ENCODE measurements at regions not wholly inside any gene's neighbourhood (a gene's known extent, or its start where the extent isn't known, plus 50 kb on each side); places are given as distances from the start of the nearest gene placed in this dataset.

- Histone ChIP-seq H3K27me3 (ENCODE audit: control insufficient read depth, insufficient read depth, low read length) (no peaks in the 10 kb centered on the region), H3K27ac (ENCODE audit: low read depth, low read length) (no peak overlapping the region), H3K36me3 (ENCODE audit: control insufficient read depth, insufficient read depth, low read length) (no peaks in the 10 kb centered on the region), H3K9me3 (ENCODE audit: control insufficient read depth, insufficient read depth, low read depth, low read length) (peaks cover 7% of the 10 kb centered on the region), H3K4me3 (ENCODE audit: low read depth, low read length) (no peak overlapping the region), H3K4me1 (ENCODE audit: control insufficient read depth, insufficient read depth, low read length) (peaks cover 5% of the 10 kb centered on the region; the same call in 1 of the 2 replicates), H3K9ac (ENCODE audit: low read length) (no peak overlapping the region)
Observed at GRCh38 chr3:106725566-106725965, 651.7 kb upstream of the CCDC54 start.

- Histone ChIP-seq H3K4me3 (ENCODE audit: low read depth, low read length) (no peak overlapping the region), H3K9me3 (ENCODE audit: control insufficient read depth, insufficient read depth, low read depth, low read length) (no peaks in the 10 kb centered on the region), H3K27ac (ENCODE audit: low read depth, low read length) (no peak overlapping the region), H3K4me1 (ENCODE audit: control insufficient read depth, insufficient read depth, low read length) (peaks cover 5% of the 10 kb centered on the region; the same call in 1 of the 2 replicates), H3K36me3 (ENCODE audit: control insufficient read depth, insufficient read depth, low read length) (no peaks in the 10 kb centered on the region), H3K27me3 (ENCODE audit: control insufficient read depth, insufficient read depth, low read length) (no peaks in the 10 kb centered on the region), H3K9ac (ENCODE audit: low read length) (no peak overlapping the region)
Observed at GRCh38 chr3:106728315-106729098, 648.7 kb upstream of the CCDC54 start.

- no peak overlapping the region for H3K27ac ChIP-seq (ENCODE audit: low read depth, low read length)
- no peaks in the 10 kb centered on the region for H3K27me3 ChIP-seq (ENCODE audit: control insufficient read depth, insufficient read depth, low read length)
- H3K4me1 ChIP-seq (ENCODE audit: control insufficient read depth, insufficient read depth, low read length), result peaks cover 5% of the 10 kb centered on the region; the same call in 1 of the 2 replicates
Observed at GRCh38 chr3:106729481-106729880, 647.8 kb upstream of the CCDC54 start.

GRCh38 chr3:106731230-106731629 is 646.0 kb upstream of the CCDC54 start:
- Histone ChIP-seq H3K36me3 (ENCODE audit: control insufficient read depth, insufficient read depth, low read length) (no peaks in the 10 kb centered on the region), H3K4me3 (ENCODE audit: low read depth, low read length) (no peak overlapping the region), H3K4me1 (ENCODE audit: control insufficient read depth, insufficient read depth, low read length) (peaks cover 5% of the 10 kb centered on the region; the same call in 1 of the 2 replicates), H3K27me3 (ENCODE audit: control insufficient read depth, insufficient read depth, low read length) (no peaks in the 10 kb centered on the region), H3K9me3 (ENCODE audit: control insufficient read depth, insufficient read depth, low read depth, low read length) (no peaks in the 10 kb centered on the region), H3K9ac (ENCODE audit: low read length) (no peak overlapping the region), H3K27ac (ENCODE audit: low read depth, low read length) (no peak overlapping the region)

More at GRCh38 chr3:106729481-106729880, 647.8 kb upstream of the CCDC54 start:
- H3K9ac ChIP-seq (ENCODE audit: low read length), result no peak overlapping the region
- H3K4me3 ChIP-seq (ENCODE audit: low read depth, low read length), result no peak overlapping the region
- no peaks in the 10 kb centered on the region for H3K36me3 ChIP-seq (ENCODE audit: control insufficient read depth, insufficient read depth, low read length)
- no peaks in the 10 kb centered on the region for H3K9me3 ChIP-seq (ENCODE audit: control insufficient read depth, insufficient read depth, low read depth, low read length)

GRCh38 chr3:106734712-106735111 is 642.5 kb upstream of the CCDC54 start:
- Histone ChIP-seq H3K36me3 (ENCODE audit: control insufficient read depth, insufficient read depth, low read length) (no peaks in the 10 kb centered on the region), H3K9ac (ENCODE audit: low read length) (no peak overlapping the region), H3K9me3 (ENCODE audit: control insufficient read depth, insufficient read depth, low read depth, low read length) (0 out of 2 replicates have a peak, but pooled peaks cover 2% of the 10 kb centered on the region), H3K4me1 (ENCODE audit: control insufficient read depth, insufficient read depth, low read length) (no peaks in the 10 kb centered on the region), H3K27ac (ENCODE audit: low read depth, low read length) (no peak overlapping the region), H3K27me3 (ENCODE audit: control insufficient read depth, insufficient read depth, low read length) (no peaks in the 10 kb centered on the region), H3K4me3 (ENCODE audit: low read depth, low read length) (no peak overlapping the region)

DNA sequence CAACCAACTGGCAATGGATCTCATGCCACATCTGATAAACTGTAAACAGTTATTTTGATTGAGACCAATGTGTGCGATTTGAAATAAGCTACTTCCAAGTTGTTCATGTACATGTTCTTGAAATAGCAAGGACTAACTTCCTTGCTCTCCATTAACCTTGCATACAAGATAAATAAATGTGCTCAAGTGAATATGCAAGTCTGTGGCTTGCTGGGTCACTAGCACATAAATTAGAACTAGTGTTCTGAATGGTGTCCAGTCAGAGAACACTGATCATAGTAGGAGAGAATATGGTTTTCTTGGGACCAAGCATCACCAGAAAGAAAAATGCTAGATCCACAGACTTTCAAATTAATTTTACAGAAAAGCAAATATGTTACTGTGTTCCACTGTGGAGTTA is 640.0 kb upstream of the CCDC54 start:
- Histone ChIP-seq H3K27me3 (ENCODE audit: control insufficient read depth, insufficient read depth, low read length) (no peaks in the 10 kb centered on the region), H3K36me3 (ENCODE audit: control insufficient read depth, insufficient read depth, low read length) (no peaks in the 10 kb centered on the region), H3K4me3 (ENCODE audit: low read depth, low read length) (no peak overlapping the region), H3K9ac (ENCODE audit: low read length) (no peak overlapping the region), H3K9me3 (ENCODE audit: control insufficient read depth, insufficient read depth, low read depth, low read length) (0 out of 2 replicates have a peak, but pooled peaks cover 2% of the 10 kb centered on the region), H3K27ac (ENCODE audit: low read depth, low read length) (no peak overlapping the region), H3K4me1 (ENCODE audit: control insufficient read depth, insufficient read depth, low read length) (peaks cover 5% of the 10 kb centered on the region; the same call in 1 of the 2 replicates)

- Histone ChIP-seq H3K4me3 (ENCODE audit: low read depth, low read length) (no peak overlapping the region), H3K27ac (ENCODE audit: low read depth, low read length) (no peak overlapping the region), H3K36me3 (ENCODE audit: control insufficient read depth, insufficient read depth, low read length) (no peaks in the 10 kb centered on the region), H3K9me3 (ENCODE audit: control insufficient read depth, insufficient read depth, low read depth, low read length) (0 out of 2 replicates have a peak, but pooled peaks cover 2% of the 10 kb centered on the region), H3K4me1 (ENCODE audit: control insufficient read depth, insufficient read depth, low read length) (peaks cover 7% of the 10 kb centered on the region; the same call in 1 of the 2 replicates), H3K9ac (ENCODE audit: low read length) (no peak overlapping the region), H3K27me3 (ENCODE audit: control insufficient read depth, insufficient read depth, low read length) (no peaks in the 10 kb centered on the region)
Observed at GRCh38 chr3:106740116-106740515, 637.1 kb upstream of the CCDC54 start.

- no peak overlapping the region for H3K9ac ChIP-seq (ENCODE audit: low read length)
- no peaks in the 10 kb centered on the region for H3K9me3 ChIP-seq (ENCODE audit: control insufficient read depth, insufficient read depth, low read depth, low read length)
- peaks cover 12% of the 10 kb centered on the region for H3K4me1 ChIP-seq (ENCODE audit: control insufficient read depth, insufficient read depth, low read length)
- no peaks in the 10 kb centered on the region for H3K36me3 ChIP-seq (ENCODE audit: control insufficient read depth, insufficient read depth, low read length)
- H3K4me3 ChIP-seq (ENCODE audit: low read depth, low read length), result no peak overlapping the region
- no peak overlapping the region for H3K27ac ChIP-seq (ENCODE audit: low read depth, low read length)
- H3K27me3 ChIP-seq (ENCODE audit: control insufficient read depth, insufficient read depth, low read length), result no peaks in the 10 kb centered on the region
Observed at GRCh38 chr3:106745344-106746168, 631.7 kb upstream of the CCDC54 start.

- H3K27ac ChIP-seq (ENCODE audit: low read depth, low read length), result no peak overlapping the region
- H3K27me3 ChIP-seq (ENCODE audit: control insufficient read depth, insufficient read depth, low read length), result no peaks in the 10 kb centered on the region
- peaks cover 12% of the 10 kb centered on the region for H3K4me1 ChIP-seq (ENCODE audit: control insufficient read depth, insufficient read depth, low read length)
- no peak overlapping the region for H3K4me3 ChIP-seq (ENCODE audit: low read depth, low read length)
- H3K36me3 ChIP-seq (ENCODE audit: control insufficient read depth, insufficient read depth, low read length), result no peaks in the 10 kb centered on the region
- no peaks in the 10 kb centered on the region for H3K9me3 ChIP-seq (ENCODE audit: control insufficient read depth, insufficient read depth, low read depth, low read length)
- H3K9ac ChIP-seq (ENCODE audit: low read length), result no peak overlapping the region
Observed at GRCh38 chr3:106746286-106746685, 631.0 kb upstream of the CCDC54 start.

- no peak overlapping the region for H3K9ac ChIP-seq (ENCODE audit: low read length)
- H3K27me3 ChIP-seq (ENCODE audit: control insufficient read depth, insufficient read depth, low read length), result no peaks in the 10 kb centered on the region
- H3K36me3 ChIP-seq (ENCODE audit: control insufficient read depth, insufficient read depth, low read length), result no peaks in the 10 kb centered on the region
- no peaks in the 10 kb centered on the region for H3K9me3 ChIP-seq (ENCODE audit: control insufficient read depth, insufficient read depth, low read depth, low read length)
- no peak overlapping the region for H3K27ac ChIP-seq (ENCODE audit: low read depth, low read length)
- H3K4me3 ChIP-seq (ENCODE audit: low read depth, low read length), result no peak overlapping the region
- H3K4me1 ChIP-seq (ENCODE audit: control insufficient read depth, insufficient read depth, low read length), result peaks cover 4% of the 10 kb centered on the region
Observed at GRCh38 chr3:106748472-106749262, 628.6 kb upstream of the CCDC54 start.

Data from HUES6 (cell line).